IMR-90 (cell line): ENCODE measurements at regions not wholly inside any gene's neighbourhood (a gene's known extent, or its start where the extent isn't known, plus 50 kb on each side); places are given as distances from the start of the nearest gene placed in this dataset.

Source experiments
- CEBPB ChIP-seq: IDR thresholded peaks from 2 replicates; pipeline ENCODE4 v1.6.1; 2012; ENCODE audit warnings: low read depth, low read length, improper control_type of control experiment
- CHD1 ChIP-seq: IDR thresholded peaks from 2 replicates; pipeline ENCODE4 v1.6.1; 2012; ENCODE audit warnings: low read depth, low read length, improper control_type of control experiment
- CTCF ChIP-seq: conservative IDR thresholded peaks from 2 replicates; pipeline ENCODE4 v1.5.1; 2012; ENCODE audit warnings: mild to moderate bottlenecking, low read depth, low read length, improper control_type of control experiment
- ELK1 ChIP-seq: fragments of 150-350 bp; IDR thresholded peaks from 2 replicates; pipeline ENCODE4 v1.6.1; 2016; ENCODE audit warnings: low read depth, mild to moderate bottlenecking, low read length, moderate library complexity, borderline replicate concordance
- MAFK ChIP-seq: IDR thresholded peaks from 2 replicates; pipeline ENCODE4 v1.6.1; 2012; ENCODE audit warnings: low read depth, low read length, improper control_type of control experiment
- MXI1 ChIP-seq: IDR thresholded peaks from 2 replicates; pipeline ENCODE4 v1.6.1; 2012; ENCODE audit warnings: low read depth, mild to moderate bottlenecking, low read length, moderate library complexity, borderline replicate concordance
- POLR2A ChIP-seq: IDR thresholded peaks from 2 replicates; pipeline ENCODE4 v1.6.1; 2012; ENCODE audit warnings: mild to moderate bottlenecking, low read depth, low read length
- RFX5 ChIP-seq: IDR thresholded peaks from 2 replicates; pipeline ENCODE4 v1.8.0; 2012; ENCODE audit warnings: low read depth, mild to moderate bottlenecking, low read length, moderate library complexity
- SMC3 ChIP-seq: fragments of 150-350 bp; IDR thresholded peaks from 2 replicates; pipeline ENCODE4 v1.6.1; 2016; ENCODE audit warnings: low read depth, mild to moderate bottlenecking, antibody characterized with exemption, low read length, moderate library complexity
- USF2 ChIP-seq: fragments of 150-350 bp; IDR thresholded peaks from 2 replicates; pipeline ENCODE4 v1.6.1; 2017; ENCODE audit warnings: mild to moderate bottlenecking, antibody characterized with exemption, low read length, low read depth

- TF ChIP-seq POLR2A (no peak), CTCF (no peak), CHD1 (no peak), ELK1 (no peak), RFX5 (no peak), SMC3 (no peak), USF2 (no peak), MAFK (no peak), MXI1 (no peak), CEBPB (no peak)
Observed at GRCh38 chr11:83371489-83371888, 85.3 kb upstream of the CCDC90B start.
